Astrocyte of the spinal cord (primary cell): ENCODE measurements at regions not wholly inside any gene's neighbourhood (a gene's known extent, or its start where the extent isn't known, plus 50 kb on each side); places are given as distances from the start of the nearest gene placed in this dataset.

Experiments
- DNase-seq: peaks from one replicate; pipeline ENCODE4 v3.0.0; 2011; ENCODE audit warnings: low read depth, low spot score
- H3K4me3 ChIP-seq: 2 replicates; pipeline ENCODE4 v1.5.1; 2011; ENCODE audit warnings: low read depth, mild to moderate bottlenecking, low read length, moderate library complexity
- CTCF ChIP-seq: IDR thresholded peaks from 2 replicates; pipeline ENCODE4 v1.5.1; 2012; ENCODE audit warnings: low read depth, mild to moderate bottlenecking, low read length, inconsistent platforms
- in situ Hi-C: cut with HindIII; loops from 2 replicates; pipeline ENCODE4 v1.10.0; 2017; ENCODE audit warnings: low sequenced_read_pairs

- in situ Hi-C loops, result no loop called here
- H3K4me3 ChIP-seq, result no peak overlapping the region
- no peak for DNase-seq
- TF ChIP-seq CTCF, result no peak
Measured at GRCh38 chr10:119996944-119997343, 104.4 kb downstream of the SEC23IP start.

- in situ Hi-C loops, result no loop called here
- no peak for TF ChIP-seq CTCF
- no peak for DNase-seq
- no peak overlapping the region for H3K4me3 ChIP-seq
Measured at GRCh38 chr10:119997429-119997828, 104.9 kb downstream of the SEC23IP start.

- TF ChIP-seq CTCF, result no peak
Measured at GRCh38 chr10:120002785-120003184, 110.3 kb downstream of the SEC23IP start.

GRCh38 chr10:120005207-120006201 is 113.0 kb downstream of the SEC23IP start:
- no peak overlapping the region for H3K4me3 ChIP-seq
- in situ Hi-C loops, result no loop called here
- no peak for DNase-seq
- no peak for TF ChIP-seq CTCF

More at GRCh38 chr10:120002785-120003184, 110.3 kb downstream of the SEC23IP start:
- in situ Hi-C loops, result no loop called here
- DNase-seq, result no peak
- no peak overlapping the region for H3K4me3 ChIP-seq

GRCh38 chr10:120007261-120007660 is 114.7 kb downstream of the SEC23IP start:
- DNase-seq, result no peak
- no peak overlapping the region for H3K4me3 ChIP-seq
- TF ChIP-seq CTCF, result no peak
- in situ Hi-C loops, result no loop called here

GRCh38 chr10:120011359-120012130 is 119.0 kb downstream of the SEC23IP start:
- DNase-seq, result no peak
- in situ Hi-C loops, result no loop called here

More at GRCh38 chr10:120011359-120012130, 119.0 kb downstream of the SEC23IP start:
- no peak for TF ChIP-seq CTCF
- no peak overlapping the region for H3K4me3 ChIP-seq
